Islet of Langerhans (tissue), 1 donor: ENCODE measurements at regions not wholly inside any gene's neighbourhood (a gene's known extent, or its start where the extent isn't known, plus 50 kb on each side); places are given as distances from the start of the nearest gene placed in this dataset.

Experiments
- FAIRE-seq: peaks from one replicate; lab custom pipeline; 2011; peaks lifted over from hg19 to GRCh38; lab: Jason Lieb, UNC

- no peak for FAIRE-seq
These were observed 136.8 kb downstream of the URB2 start for GRCh38 chr1:229762891-229763290.

- FAIRE-seq: no peak
These were observed 142.2 kb downstream of the URB2 start for GRCh38 chr1:229768232-229768631.

- no peak for FAIRE-seq
These were observed 143.0 kb downstream of the URB2 start for GRCh38 chr1:229769006-229769405.

GRCh38 chr1:229769809-229770208 is 143.8 kb downstream of the URB2 start:
- no peak for FAIRE-seq

GRCh38 chr1:229778794-229779193 is 152.7 kb downstream of the URB2 start:
- FAIRE-seq: no peak

GRCh38 chr1:229781453-229781852 is 155.4 kb downstream of the URB2 start:
- FAIRE-seq: no peak

- no peak for FAIRE-seq
These were observed 156.4 kb downstream of the URB2 start for GRCh38 chr1:229782469-229782868.

- FAIRE-seq: no peak
These were observed 158.8 kb downstream of the URB2 start for GRCh38 chr1:229784834-229785233.

- FAIRE-seq: no peak
These were observed 161.0 kb downstream of the URB2 start for GRCh38 chr1:229786974-229787610.

- no peak for FAIRE-seq
These were observed 162.0 kb downstream of the URB2 start for GRCh38 chr1:229788004-229788403.

GRCh38 chr1:229792012-229792975 is 166.2 kb downstream of the URB2 start:
- no peak for FAIRE-seq

- FAIRE-seq: no peak
These were observed 167.4 kb downstream of the URB2 start for GRCh38 chr1:229793488-229793887.

GRCh38 chr1:229798558-229798957 is 172.5 kb downstream of the URB2 start:
- FAIRE-seq: no peak

GRCh38 chr1:229803626-229804217 is 177.7 kb downstream of the URB2 start:
- no peak for FAIRE-seq

- FAIRE-seq: no peak
These were observed 182.2 kb downstream of the URB2 start for GRCh38 chr1:229808272-229808671.

- FAIRE-seq: no peak
These were observed 184.1 kb downstream of the URB2 start for GRCh38 chr1:229810140-229810539.

GRCh38 chr1:229810961-229811360 is 184.9 kb downstream of the URB2 start:
- FAIRE-seq: no peak

GRCh38 chr1:229812148-229812547 is 186.1 kb downstream of the URB2 start:
- no peak for FAIRE-seq

GRCh38 chr1:229812693-229813092 is 186.6 kb downstream of the URB2 start:
- no peak for FAIRE-seq

GRCh38 chr1:229815076-229815475 is 189.0 kb downstream of the URB2 start:
- FAIRE-seq: no peak

- FAIRE-seq: no peak
These were observed 189.9 kb downstream of the URB2 start for GRCh38 chr1:229815961-229816360.

- no peak for FAIRE-seq
These were observed 191.9 kb downstream of the URB2 start for GRCh38 chr1:229817936-229818335.

GRCh38 chr1:229819091-229819490 is 193.0 kb downstream of the URB2 start:
- FAIRE-seq: no peak
